ENCODE measurements at regions not wholly inside any gene's neighbourhood (a gene's known extent, or its start where the extent isn't known, plus 50 kb on each side); places are given as distances from the start of the nearest gene placed in this dataset.

DNA sequence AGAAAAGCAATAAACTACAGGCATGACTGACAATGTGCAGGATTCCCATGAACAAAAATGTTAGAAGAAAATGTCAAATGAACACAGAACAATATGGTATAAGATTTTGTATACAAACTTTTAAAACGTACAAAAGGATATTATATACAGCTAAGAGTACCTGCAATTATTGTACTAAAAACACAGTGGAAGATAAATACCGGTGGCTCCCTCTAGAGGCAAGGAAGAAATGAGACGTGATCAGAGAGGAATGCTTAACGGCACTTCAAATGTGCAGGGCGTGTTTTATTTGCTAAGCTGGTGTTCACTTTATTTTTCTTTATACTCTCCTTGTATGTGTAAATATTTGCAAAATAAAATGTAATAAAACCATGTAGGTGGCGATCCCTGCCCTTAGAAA is 191.8 kb upstream of the SAMSN1 start (continued):
- TF ChIP-seq, protein P1, sequence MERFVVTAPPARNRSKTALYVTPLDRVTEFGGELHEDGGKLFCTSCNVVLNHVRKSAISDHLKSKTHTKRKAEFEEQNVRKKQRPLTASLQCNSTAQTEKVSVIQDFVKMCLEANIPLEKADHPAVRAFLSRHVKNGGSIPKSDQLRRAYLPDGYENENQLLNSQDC (CRISPR knock-in tag; IDR thresholded peaks at IDR 0.05), result no peak
- TF ChIP-seq DACH1 (IDR thresholded peaks at IDR 0.05; ENCODE audit: partially characterized antibody) (peak; percentile 6), FOSL1 (tag; conservative IDR thresholded peaks at IDR 0.05) (0 out of 2 replicates have a peak, but pooled peaks have one; percentile 18), KHSRP (IDR thresholded peaks at IDR 0.05) (no peak), ZNF41 (CRISPR knock-in tag; conservative IDR thresholded peaks at IDR 0.05) (no peak), KLF13 (tag; IDR thresholded peaks at IDR 0.05; ENCODE audit: borderline replicate concordance, low read depth) (no peak), PHTF2 (CRISPR knock-in tag; IDR thresholded peaks at IDR 0.05) (no peak), ASH1L (IDR thresholded peaks at IDR 0.05; ENCODE audit: borderline replicate concordance, low read depth, partially characterized antibody) (no peak), ZNF347 (CRISPR knock-in tag; IDR thresholded peaks at IDR 0.05; ENCODE audit: low read depth) (no peak), PRPF4 (IDR thresholded peaks at IDR 0.05; ENCODE audit: insufficient read depth, low read depth, low read length, poor library complexity, severe bottlenecking) (no peak), RAD21 (CRISPR knock-in tag; conservative IDR thresholded peaks at IDR 0.05 in 1 of 2, IDR thresholded peaks at IDR 0.05 in 1 of 2) (peak; percentile 62 to 87), FOXM1 (IDR thresholded peaks at IDR 0.05; ENCODE audit: low read depth) (0 out of 2 replicates have a peak, but pooled peaks have one; percentile 21), FOXM1 (CRISPR knock-in tag; IDR thresholded peaks at IDR 0.05; ENCODE audit: low read depth) (no peak), RCOR1 (IDR thresholded peaks at IDR 0.05; ENCODE audit: borderline replicate concordance in 1 of 2, low read depth in 2 of 2, low read length in 2 of 2) (0 out of 4 replicates have a peak, but pooled peaks of 1 of the 2 experiments have one; percentile 21), MCM2 (IDR thresholded peaks at IDR 0.05; ENCODE audit: low read depth) (no peak), CC2D1A (IDR thresholded peaks at IDR 0.05) (peak; percentile 66), ZNF780A (CRISPR knock-in tag; IDR thresholded peaks at IDR 0.05) (no peak), TEAD4 (IDR thresholded peaks at IDR 0.05; ENCODE audit: low read length) (peak; percentile 37; the same call in 1 of the 2 replicates), TEAD4 (CRISPR knock-in tag; IDR thresholded peaks at IDR 0.05; ENCODE audit: borderline replicate concordance) (no peak), HNRNPL (IDR thresholded peaks at IDR 0.05; ENCODE audit: low read depth, low read length) (no peak), GTF2F1 (IDR thresholded peaks at IDR 0.05; ENCODE audit: low read depth, low read length) (no peak), ZNF12 (CRISPR knock-in tag; IDR thresholded peaks at IDR 0.05) (no peak), BRD9 (IDR thresholded peaks at IDR 0.05; ENCODE audit: low read depth, partially characterized antibody) (peak; percentile 86)
- TF ChIP-seq, protein P2, sequence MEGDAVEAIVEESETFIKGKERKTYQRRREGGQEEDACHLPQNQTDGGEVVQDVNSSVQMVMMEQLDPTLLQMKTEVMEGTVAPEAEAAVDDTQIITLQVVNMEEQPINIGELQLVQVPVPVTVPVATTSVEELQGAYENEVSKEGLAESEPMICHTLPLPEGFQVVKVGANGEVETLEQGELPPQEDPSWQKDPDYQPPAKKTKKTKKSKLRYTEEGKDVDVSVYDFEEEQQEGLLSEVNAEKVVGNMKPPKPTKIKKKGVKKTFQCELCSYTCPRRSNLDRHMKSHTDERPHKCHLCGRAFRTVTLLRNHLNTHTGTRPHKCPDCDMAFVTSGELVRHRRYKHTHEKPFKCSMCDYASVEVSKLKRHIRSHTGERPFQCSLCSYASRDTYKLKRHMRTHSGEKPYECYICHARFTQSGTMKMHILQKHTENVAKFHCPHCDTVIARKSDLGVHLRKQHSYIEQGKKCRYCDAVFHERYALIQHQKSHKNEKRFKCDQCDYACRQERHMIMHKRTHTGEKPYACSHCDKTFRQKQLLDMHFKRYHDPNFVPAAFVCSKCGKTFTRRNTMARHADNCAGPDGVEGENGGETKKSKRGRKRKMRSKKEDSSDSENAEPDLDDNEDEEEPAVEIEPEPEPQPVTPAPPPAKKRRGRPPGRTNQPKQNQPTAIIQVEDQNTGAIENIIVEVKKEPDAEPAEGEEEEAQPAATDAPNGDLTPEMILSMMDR (IDR thresholded peaks at IDR 0.05 in 2 of 3, conservative IDR thresholded peaks at IDR 0.05 in 1 of 3; ENCODE audit: insufficient read depth in 2 of 3, low read depth in 1 of 3, low read length in 3 of 3), result peak; percentile 45 to 76 (median 61)
- TF ChIP-seq, protein P3, sequence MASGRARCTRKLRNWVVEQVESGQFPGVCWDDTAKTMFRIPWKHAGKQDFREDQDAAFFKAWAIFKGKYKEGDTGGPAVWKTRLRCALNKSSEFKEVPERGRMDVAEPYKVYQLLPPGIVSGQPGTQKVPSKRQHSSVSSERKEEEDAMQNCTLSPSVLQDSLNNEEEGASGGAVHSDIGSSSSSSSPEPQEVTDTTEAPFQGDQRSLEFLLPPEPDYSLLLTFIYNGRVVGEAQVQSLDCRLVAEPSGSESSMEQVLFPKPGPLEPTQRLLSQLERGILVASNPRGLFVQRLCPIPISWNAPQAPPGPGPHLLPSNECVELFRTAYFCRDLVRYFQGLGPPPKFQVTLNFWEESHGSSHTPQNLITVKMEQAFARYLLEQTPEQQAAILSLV (tag; IDR thresholded peaks at IDR 0.05), result no peak
- TF ChIP-seq, protein P4, sequence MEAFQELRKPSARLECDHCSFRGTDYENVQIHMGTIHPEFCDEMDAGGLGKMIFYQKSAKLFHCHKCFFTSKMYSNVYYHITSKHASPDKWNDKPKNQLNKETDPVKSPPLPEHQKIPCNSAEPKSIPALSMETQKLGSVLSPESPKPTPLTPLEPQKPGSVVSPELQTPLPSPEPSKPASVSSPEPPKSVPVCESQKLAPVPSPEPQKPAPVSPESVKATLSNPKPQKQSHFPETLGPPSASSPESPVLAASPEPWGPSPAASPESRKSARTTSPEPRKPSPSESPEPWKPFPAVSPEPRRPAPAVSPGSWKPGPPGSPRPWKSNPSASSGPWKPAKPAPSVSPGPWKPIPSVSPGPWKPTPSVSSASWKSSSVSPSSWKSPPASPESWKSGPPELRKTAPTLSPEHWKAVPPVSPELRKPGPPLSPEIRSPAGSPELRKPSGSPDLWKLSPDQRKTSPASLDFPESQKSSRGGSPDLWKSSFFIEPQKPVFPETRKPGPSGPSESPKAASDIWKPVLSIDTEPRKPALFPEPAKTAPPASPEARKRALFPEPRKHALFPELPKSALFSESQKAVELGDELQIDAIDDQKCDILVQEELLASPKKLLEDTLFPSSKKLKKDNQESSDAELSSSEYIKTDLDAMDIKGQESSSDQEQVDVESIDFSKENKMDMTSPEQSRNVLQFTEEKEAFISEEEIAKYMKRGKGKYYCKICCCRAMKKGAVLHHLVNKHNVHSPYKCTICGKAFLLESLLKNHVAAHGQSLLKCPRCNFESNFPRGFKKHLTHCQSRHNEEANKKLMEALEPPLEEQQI (IDR thresholded peaks at IDR 0.05), result peak; percentile 81

Measured in K562 (cell line).